Stimulated activated naive CD8-positive, alpha-beta T cell treated with anti-CD3 and anti-CD28 coated beads, Interleukin-15, Interleukin-2, amounts not matched to agents 100 ng/mL and 50 ng/mL, for 24 hours (primary cell): ENCODE measurements at regions not wholly inside any gene's neighbourhood (a gene's known extent, or its start where the extent isn't known, plus 50 kb on each side); places are given as distances from the start of the nearest gene placed in this dataset.

Experiments used
- H3K27ac Mint-ChIP-seq: one replicate; pipeline ENCODE4 v1.8.0; 2021; ENCODE audit warnings: mild to moderate bottlenecking, mixed read lengths
- H3K27me3 Mint-ChIP-seq: one replicate; pipeline ENCODE4 v1.8.0; 2021; ENCODE audit warnings: mixed read lengths
- H3K36me3 Mint-ChIP-seq: one replicate; pipeline ENCODE4 v1.8.0; 2021; ENCODE audit warnings: low read depth, mixed read lengths
- H3K4me1 Mint-ChIP-seq: one replicate; pipeline ENCODE4 v1.8.0; 2021; ENCODE audit warnings: low read depth, mixed read lengths
- H3K4me3 Mint-ChIP-seq: one replicate; pipeline ENCODE4 v1.8.0; 2021; ENCODE audit warnings: mild to moderate bottlenecking, mixed read lengths
- H3K9me3 Mint-ChIP-seq: one replicate; pipeline ENCODE4 v1.8.0; 2021; ENCODE audit warnings: mixed read lengths

DNA sequence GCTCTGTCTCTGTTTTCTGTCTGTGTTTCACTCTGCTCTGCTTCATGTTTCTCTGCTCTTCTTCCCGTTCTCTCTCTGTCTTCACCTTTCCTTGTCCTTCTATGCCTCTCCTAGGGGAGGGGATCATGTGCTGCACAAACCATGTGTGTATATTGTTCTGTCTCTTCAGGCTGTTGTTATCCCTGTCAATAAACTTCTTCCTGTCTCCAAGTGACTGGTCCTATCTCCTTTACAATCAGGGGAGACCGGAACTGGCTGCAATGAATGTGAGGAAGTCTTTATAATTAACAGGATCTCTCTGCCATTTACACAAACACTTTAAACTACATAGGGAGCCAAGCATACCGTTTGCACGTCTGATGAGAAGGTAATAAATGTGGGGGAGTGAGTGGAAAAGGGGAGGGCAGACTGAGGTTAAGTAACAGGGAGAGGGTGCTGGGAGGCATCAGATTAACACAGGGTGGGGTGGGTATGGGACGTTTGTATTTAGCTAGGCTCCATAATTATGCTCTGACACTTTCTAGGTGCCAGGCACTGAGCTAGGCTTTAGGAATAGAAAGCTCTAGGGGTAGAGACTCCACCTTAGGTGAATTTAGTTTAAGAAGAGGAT is 626.1 kb downstream of the DHX35 start:
- H3K36me3 Mint-ChIP-seq = no peaks in the 10 kb centered on the region
- H3K9me3 Mint-ChIP-seq = peaks cover 5% of the 10 kb centered on the region

DNA sequence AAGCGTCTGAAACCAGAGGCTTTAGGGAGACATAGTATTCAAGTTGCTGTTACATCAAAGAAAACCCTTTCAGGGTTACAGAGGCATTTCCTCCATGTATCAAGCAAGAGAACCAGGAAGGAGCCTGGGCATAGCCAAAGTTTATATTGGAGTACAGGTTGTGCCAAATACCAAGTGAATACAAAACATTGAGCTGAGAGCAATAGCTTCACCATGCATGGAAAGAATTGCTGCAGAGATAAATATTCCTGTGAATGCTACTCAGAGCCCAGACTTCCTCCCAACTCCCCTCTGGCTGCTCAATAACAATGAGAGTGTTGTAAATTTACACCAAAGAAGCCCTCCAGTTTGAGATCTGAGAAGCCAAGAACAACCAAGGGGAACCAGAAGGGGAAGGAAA is 618.9 kb downstream of the DHX35 start:
- Mint-ChIP-seq H3K36me3 (no peaks in the 10 kb centered on the region), H3K4me3 (no peak overlapping the region), H3K9me3 (peaks cover 5% of the 10 kb centered on the region), H3K4me1 (no peaks in the 10 kb centered on the region), H3K27me3 (peaks cover 3% of the 10 kb centered on the region), H3K27ac (no peak overlapping the region)

More for the DNA sequence above, 626.1 kb downstream of the DHX35 start:
- Mint-ChIP-seq H3K27me3 (peaks cover 4% of the 10 kb centered on the region), H3K4me3 (no peak overlapping the region), H3K4me1 (no peaks in the 10 kb centered on the region), H3K27ac (no peak overlapping the region)

DNA sequence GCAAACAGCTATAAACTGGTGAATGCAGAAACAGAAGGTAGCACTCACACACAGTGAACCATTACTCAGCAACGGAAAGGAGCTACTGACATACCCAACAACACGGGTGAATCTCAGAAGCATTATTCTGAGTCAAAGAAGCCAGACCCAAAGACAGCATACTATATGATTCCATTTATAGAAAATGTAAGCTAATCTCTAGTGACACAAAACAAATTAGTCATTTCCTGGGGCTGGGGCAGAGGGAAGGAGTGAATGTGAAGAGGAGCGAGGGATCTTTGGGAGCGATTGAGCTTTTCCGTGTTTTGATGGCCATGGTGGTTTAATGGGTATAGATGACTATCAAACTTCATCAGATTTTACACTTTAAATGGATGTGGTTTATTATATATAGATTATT is 614.6 kb downstream of the DHX35 start:
- peaks cover 4% of the 10 kb centered on the region for H3K9me3 Mint-ChIP-seq
- H3K27ac Mint-ChIP-seq = no peak overlapping the region
- H3K27me3 Mint-ChIP-seq = peaks cover 3% of the 10 kb centered on the region
- no peaks in the 10 kb centered on the region for H3K36me3 Mint-ChIP-seq
- H3K4me3 Mint-ChIP-seq = no peak overlapping the region
- no peaks in the 10 kb centered on the region for H3K4me1 Mint-ChIP-seq

DNA sequence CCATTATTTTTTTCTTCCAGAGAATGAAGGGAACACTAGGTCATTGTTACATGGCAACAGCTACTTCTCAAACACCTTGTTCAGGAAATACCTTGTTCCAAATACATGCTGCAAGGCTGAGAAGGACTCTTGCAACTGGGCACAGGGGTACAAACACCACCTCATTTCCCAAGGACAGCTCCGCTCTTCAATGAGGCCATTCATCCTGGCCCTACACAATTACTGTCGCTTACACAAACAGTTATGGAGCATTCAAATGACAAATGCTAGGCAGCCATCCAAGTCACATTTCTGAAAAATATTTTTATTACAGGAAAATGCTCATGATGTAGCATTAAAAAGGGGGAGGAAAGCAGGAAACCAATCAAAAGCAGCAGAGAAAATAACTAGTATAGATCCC is 611.9 kb downstream of the DHX35 start:
- no peak overlapping the region for H3K4me3 Mint-ChIP-seq
- peaks cover 6% of the 10 kb centered on the region for H3K27me3 Mint-ChIP-seq
- no peaks in the 10 kb centered on the region for H3K4me1 Mint-ChIP-seq
- H3K27ac Mint-ChIP-seq = no peak overlapping the region
- no peaks in the 10 kb centered on the region for H3K36me3 Mint-ChIP-seq
- H3K9me3 Mint-ChIP-seq = no peaks in the 10 kb centered on the region

DNA sequence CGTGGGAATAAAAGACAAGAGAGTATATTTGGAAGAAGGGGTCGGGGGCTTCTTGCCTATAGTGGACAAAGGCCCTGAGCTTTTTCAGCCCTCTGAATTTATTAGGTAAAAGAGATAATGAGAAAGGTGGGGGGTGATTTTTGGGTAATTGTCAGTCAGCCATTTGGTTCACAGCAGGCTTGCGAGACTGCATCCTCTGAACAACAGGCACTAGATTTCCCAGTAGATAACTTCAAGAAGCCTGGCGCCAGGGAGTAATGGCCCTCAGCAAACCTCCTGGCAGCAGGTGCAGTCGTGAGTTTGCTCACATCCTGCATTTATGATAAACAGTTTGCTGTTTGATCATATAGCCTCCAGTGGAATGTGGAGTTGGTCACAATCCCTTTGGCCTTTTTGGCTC is 609.0 kb downstream of the DHX35 start:
- Mint-ChIP-seq H3K27ac (no peak overlapping the region), H3K27me3 (peaks cover 3% of the 10 kb centered on the region), H3K4me1 (no peaks in the 10 kb centered on the region), H3K36me3 (no peaks in the 10 kb centered on the region), H3K9me3 (no peaks in the 10 kb centered on the region), H3K4me3 (no peak overlapping the region)

DNA sequence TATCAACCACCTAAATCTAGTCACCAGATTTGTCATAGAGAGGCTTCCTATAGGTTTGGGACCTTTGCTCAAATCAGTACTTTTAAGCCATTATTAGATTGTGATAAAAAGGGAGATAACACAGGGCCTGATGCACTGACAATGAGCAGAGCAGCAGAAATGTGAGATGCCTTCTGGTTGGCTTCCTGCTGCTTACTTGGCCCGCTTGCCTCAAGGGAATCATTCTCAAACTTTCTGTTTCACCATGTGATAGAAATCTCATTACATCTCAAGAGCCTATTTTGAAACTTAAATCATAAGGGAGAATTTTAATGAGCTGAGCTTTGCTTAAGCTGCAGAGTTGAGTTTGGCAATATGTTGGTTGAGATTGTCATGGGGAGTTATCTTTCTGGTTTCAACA is 606.0 kb downstream of the DHX35 start:
- Mint-ChIP-seq H3K4me3 (no peak overlapping the region), H3K27ac (no peak overlapping the region), H3K9me3 (no peaks in the 10 kb centered on the region), H3K27me3 (peaks cover 3% of the 10 kb centered on the region), H3K4me1 (no peaks in the 10 kb centered on the region), H3K36me3 (no peaks in the 10 kb centered on the region)

DNA sequence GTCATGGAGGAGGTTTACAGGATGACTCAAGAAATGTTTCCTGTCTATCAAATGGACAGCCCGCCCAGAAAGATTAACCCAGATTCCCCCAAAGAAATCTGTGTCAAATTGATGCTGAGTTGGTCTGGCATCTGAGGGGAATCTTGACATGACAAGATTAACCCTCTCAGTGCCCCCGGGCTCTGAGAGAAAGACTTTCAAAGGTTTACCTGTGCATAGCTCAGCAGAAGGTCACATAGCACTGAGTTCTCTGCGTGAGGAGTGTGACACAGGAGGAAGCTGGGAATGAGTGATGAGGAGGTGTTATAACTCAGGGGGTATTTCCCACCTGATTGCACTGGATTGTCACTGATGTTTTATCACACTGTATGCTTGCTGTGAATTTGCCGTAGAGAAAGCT is 601.2 kb downstream of the DHX35 start:
- Mint-ChIP-seq H3K27me3 (no peaks in the 10 kb centered on the region), H3K27ac (no peak overlapping the region), H3K36me3 (no peaks in the 10 kb centered on the region), H3K4me1 (no peaks in the 10 kb centered on the region), H3K4me3 (no peak overlapping the region), H3K9me3 (no peaks in the 10 kb centered on the region)

DNA sequence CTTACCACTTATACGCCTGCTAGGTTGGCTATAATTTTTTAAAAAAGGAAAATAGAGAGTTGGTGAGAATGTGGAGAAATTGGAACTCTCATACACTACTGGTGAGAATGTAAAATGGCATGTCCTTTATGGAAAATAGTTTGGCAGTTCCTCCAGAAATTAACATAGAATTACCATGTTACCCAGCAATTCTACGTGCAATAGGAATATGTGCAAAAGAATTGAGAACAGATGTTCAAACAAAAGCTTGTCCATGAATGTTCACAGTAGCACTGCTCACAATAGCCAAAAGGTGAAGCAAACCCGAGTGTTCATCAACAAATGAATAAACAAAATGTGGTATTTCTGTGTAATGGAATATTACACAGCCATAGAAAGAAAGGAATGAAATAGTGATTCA is 592.2 kb downstream of the DHX35 start:
- peaks cover 3% of the 10 kb centered on the region for H3K27me3 Mint-ChIP-seq
- H3K4me1 Mint-ChIP-seq = no peaks in the 10 kb centered on the region
- no peaks in the 10 kb centered on the region for H3K9me3 Mint-ChIP-seq

DNA sequence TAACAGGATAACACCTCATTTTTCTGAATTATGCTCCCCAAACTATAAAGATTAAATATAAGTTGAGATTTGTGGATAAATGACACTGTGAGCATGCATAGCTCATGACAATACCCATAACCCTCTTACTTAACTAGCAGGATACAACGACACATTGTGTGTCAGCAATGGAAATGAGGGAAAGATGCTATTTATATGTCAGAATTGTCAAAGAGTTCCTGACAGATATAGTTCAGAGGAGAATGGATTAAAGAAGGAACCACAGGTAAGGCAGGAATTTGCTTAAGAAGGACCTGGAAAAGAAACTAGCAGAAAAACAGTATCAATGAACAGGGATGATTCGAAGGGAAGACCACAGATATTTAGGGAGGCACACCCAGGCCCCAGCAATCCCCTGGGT is 591.0 kb downstream of the DHX35 start:
- H3K9me3 Mint-ChIP-seq = no peaks in the 10 kb centered on the region
- no peak overlapping the region for H3K4me3 Mint-ChIP-seq
- no peaks in the 10 kb centered on the region for H3K4me1 Mint-ChIP-seq
- H3K36me3 Mint-ChIP-seq = no peaks in the 10 kb centered on the region
- H3K27ac Mint-ChIP-seq = no peak overlapping the region
- H3K27me3 Mint-ChIP-seq = peaks cover 3% of the 10 kb centered on the region

More for the DNA sequence above, 592.2 kb downstream of the DHX35 start:
- Mint-ChIP-seq H3K36me3 (no peaks in the 10 kb centered on the region), H3K4me3 (no peak overlapping the region), H3K27ac (no peak overlapping the region)

DNA sequence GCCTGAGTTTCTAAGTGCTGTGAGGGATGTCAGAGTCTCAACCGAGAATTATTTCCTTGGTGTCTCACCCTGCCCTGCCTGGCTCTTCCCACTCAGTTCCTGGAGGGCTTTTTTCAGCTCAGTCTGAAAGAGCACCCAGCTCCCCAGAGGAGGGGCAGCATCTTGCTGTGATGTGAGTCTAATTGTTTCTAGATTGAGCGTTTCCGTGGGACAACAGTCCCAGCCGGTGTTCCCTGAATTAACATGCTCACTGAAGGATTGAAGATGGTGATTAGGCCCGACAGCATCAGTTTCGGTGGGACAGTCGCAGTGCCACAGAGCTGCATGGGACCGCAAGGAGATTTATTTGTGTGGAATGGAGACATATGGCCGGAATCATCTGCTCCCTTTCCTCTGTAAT is 587.6 kb downstream of the DHX35 start:
- peaks cover 4% of the 10 kb centered on the region for H3K9me3 Mint-ChIP-seq

DNA sequence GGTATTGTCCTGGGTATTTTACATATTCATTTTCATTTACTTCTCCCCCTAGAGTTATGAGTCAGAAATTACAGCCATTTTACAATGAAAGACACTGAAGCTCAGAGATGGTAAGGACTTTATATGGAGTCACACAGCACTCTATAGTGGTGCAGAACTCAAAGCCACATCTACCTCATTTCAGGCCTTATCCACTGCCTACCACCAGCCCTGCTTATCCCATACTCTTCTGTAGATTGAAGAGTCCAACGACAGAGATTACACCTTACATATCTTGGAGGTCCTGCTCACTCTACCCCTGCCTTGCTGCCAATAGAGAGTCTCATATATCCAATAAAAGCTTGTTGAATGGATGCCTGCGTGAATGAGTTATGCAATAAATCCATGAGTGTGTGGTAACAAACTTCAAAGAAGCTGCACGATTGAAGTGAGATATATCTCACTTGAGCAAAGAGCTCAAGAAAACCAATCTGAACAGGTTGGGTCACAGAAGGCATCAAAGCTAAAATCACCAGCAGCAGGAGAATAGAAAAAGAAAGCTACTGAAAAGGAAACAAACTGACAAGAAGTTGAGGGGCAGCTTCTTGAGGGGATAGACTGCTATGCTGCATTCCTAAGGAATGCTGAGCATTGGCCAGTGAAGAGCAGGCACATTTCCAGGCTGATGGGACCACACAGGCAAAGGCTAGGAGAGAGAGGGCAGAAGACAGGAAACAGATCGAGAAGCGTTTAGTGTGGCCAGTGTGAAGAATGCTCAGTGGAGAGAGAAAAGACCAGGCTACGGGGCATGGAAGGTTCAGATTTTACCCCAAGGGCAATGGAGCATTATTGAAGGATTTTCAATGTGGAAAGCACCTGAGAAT is 585.6 kb downstream of the DHX35 start:
- Mint-ChIP-seq H3K27ac (no peak overlapping the region), H3K36me3 (no peaks in the 10 kb centered on the region), H3K27me3 (peaks cover 4% of the 10 kb centered on the region), H3K4me1 (no peaks in the 10 kb centered on the region), H3K4me3 (no peak overlapping the region), H3K9me3 (peaks cover 4% of the 10 kb centered on the region)

More for the DNA sequence above, 587.6 kb downstream of the DHX35 start:
- peaks cover 3% of the 10 kb centered on the region for H3K27me3 Mint-ChIP-seq
- no peak overlapping the region for H3K27ac Mint-ChIP-seq
- no peaks in the 10 kb centered on the region for H3K36me3 Mint-ChIP-seq
- no peak overlapping the region for H3K4me3 Mint-ChIP-seq
- no peaks in the 10 kb centered on the region for H3K4me1 Mint-ChIP-seq

DNA sequence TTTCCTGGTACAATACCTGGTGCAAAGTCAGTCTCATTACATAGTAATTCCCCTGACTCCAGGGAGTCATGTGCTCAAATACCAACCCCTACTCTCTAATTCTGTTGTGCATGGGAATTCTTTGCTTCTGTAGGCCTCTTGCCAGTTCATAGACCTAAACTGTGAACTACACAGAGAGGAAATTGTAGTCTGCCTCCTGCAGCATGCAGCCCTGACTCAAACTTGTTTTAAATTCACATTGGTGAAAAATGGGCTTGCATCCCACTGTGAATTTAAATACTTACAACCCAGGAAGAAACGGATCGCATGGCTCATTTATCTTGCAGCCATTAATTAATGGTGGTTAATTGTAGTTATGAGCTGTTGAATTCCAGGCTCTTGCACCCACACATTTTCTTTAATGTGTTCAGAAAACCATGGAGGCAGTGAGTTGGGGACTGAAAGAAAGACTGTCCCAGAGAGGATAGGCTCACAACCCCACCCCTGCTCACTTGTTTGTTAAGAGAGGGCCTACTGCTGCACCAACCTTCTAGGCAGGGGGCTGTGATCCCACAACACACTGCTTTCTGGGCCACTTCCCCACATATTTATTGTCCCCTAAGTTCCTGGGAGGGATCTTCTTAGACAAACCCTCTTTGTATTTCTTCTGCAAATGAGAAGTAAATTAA is 579.1 kb downstream of the DHX35 start:
- H3K27me3 Mint-ChIP-seq = peaks cover 3% of the 10 kb centered on the region
- no peaks in the 10 kb centered on the region for H3K36me3 Mint-ChIP-seq
- H3K4me1 Mint-ChIP-seq = no peaks in the 10 kb centered on the region
- H3K27ac Mint-ChIP-seq = no peak overlapping the region
- H3K9me3 Mint-ChIP-seq = peaks cover 7% of the 10 kb centered on the region
- H3K4me3 Mint-ChIP-seq = no peak overlapping the region

DNA sequence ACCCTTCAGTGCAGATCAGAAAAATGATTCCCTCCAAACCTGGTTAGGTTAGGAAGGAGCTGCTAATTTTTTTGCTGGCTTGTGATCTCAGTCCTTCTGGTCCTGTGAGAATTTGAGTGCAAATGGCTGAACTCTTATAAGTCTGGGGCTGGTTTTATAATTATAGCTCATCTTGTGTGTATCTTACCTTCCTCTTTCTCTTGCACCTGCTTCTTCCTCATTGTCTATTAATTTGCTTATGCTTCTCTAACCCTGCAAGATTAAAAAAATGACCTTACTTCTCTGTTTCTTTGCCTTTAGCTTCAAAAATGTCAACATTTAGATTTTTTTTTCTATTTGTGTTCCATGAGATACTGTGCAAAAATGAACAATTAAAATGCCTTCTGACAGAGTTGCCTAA is 576.2 kb downstream of the DHX35 start:
- no peak overlapping the region for H3K4me3 Mint-ChIP-seq
- H3K9me3 Mint-ChIP-seq = peaks cover 3% of the 10 kb centered on the region
- no peak overlapping the region for H3K27ac Mint-ChIP-seq
- no peaks in the 10 kb centered on the region for H3K36me3 Mint-ChIP-seq
- peaks cover 3% of the 10 kb centered on the region for H3K27me3 Mint-ChIP-seq
- no peaks in the 10 kb centered on the region for H3K4me1 Mint-ChIP-seq

DNA sequence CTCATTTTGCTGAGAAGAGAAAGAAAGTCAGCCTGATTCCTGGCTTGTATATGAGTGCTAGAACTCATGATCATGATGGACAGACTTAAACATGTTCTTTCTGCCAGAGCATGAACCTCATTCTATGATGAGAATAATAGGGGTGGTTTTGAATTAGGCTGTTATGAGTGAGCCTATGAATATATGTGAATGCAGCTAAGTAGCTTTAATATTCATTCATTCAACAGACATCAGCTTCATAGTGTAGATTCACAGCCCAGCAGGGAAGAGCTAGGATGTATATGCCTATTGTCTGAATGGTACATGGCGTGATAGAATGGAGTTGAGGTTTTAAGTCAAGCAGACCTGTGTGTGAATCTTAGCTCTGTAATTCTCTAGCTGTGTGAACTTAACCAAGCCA is 573.2 kb downstream of the DHX35 start:
- Mint-ChIP-seq H3K4me1 (no peaks in the 10 kb centered on the region), H3K4me3 (no peak overlapping the region), H3K9me3 (no peaks in the 10 kb centered on the region), H3K27me3 (peaks cover 3% of the 10 kb centered on the region), H3K27ac (no peak overlapping the region), H3K36me3 (no peaks in the 10 kb centered on the region)

DNA sequence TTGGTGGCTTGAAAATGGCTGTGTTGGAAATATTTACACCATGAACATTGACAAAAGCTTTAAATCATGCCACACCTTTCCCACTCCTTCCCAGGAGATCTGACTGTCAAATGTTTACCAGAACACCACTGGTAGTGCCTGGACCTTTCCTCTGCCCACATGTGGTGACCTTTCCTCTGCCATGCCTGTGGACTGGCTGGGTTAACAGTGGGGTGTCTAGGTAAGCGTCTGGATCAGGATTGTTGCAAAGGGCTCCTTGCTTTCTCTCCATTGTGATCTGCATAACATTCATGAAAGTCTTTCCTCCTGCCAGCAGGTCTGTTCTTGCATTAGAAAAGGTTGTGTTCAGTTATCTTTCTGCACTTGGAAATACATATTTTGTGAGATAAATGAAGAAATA is 572.7 kb downstream of the DHX35 start:
- no peak overlapping the region for H3K27ac Mint-ChIP-seq

More for the DNA sequence above, 572.7 kb downstream of the DHX35 start:
- Mint-ChIP-seq H3K4me1 (no peaks in the 10 kb centered on the region), H3K36me3 (no peaks in the 10 kb centered on the region), H3K9me3 (no peaks in the 10 kb centered on the region), H3K27me3 (peaks cover 3% of the 10 kb centered on the region), H3K4me3 (no peak overlapping the region)
